Breast epithelium (tissue), 4 donors: ENCODE measurements at regions not wholly inside any gene's neighbourhood (a gene's known extent, or its start where the extent isn't known, plus 50 kb on each side); places are given as distances from the start of the nearest gene placed in this dataset.
"Not testable (repeated sequence)": the region's sequence is repeated elsewhere in the genome, so short reads cannot be mapped to it uniquely, and the experiment has no call there.

ENCODE experiments used
- DNase-seq, 2 donors: peaks; one replicate each; pipeline ENCODE4 v3.0.0-alpha.2; 2019; ENCODE audit warnings: low spot score in 2 of 2
- H3K27ac ChIP-seq, 2 donors: fragments of 200-600 bp; sonication (generic) in 1 of 2; one replicate each; pipeline ENCODE4 v1.5.1; 2016 to 2019; ENCODE audit warnings: mild to moderate bottlenecking in 1 of 2
- H3K27me3 ChIP-seq, 2 donors: fragments of 200-600 bp; sonication (generic) in 1 of 2; one replicate each; pipeline versions ENCODE4 v1.5.1 to v1.6.0; 2017 to 2019; ENCODE audit warnings: control low read depth in 1 of 2, mild to moderate bottlenecking in 1 of 2
- H3K36me3 ChIP-seq: fragments of 200-600 bp; one replicate; pipeline ENCODE4 v1.5.1; 2019
- H3K4me1 ChIP-seq, 2 donors: fragments of 200-600 bp; sonication (generic); one replicate each; pipeline ENCODE4 v1.5.1; 2016 to 2019; ENCODE audit warnings: control low read depth in 1 of 2
- H3K4me3 ChIP-seq, 3 donors: fragments of 200-600 bp; sonication (generic); 1 replicate in 2 of 3; 2 replicates in 1 of 3; pipeline ENCODE4 v1.5.1; 2016 to 2019; ENCODE audit warnings: mild to moderate bottlenecking in 3 of 3, moderate library complexity in 2 of 3
- H3K9me3 ChIP-seq, 2 donors: fragments of 200-600 bp; sonication (generic) in 1 of 2; one replicate each; pipeline ENCODE4 v1.5.1; 2016 to 2019; ENCODE audit warnings: control low read depth in 1 of 2
- POLR2A ChIP-seq: fragments of 450-650 bp; IDR thresholded peaks from one replicate; pipeline ENCODE4 v1.6.1; 2016; ENCODE audit warnings: antibody characterized with exemption, mild to moderate bottlenecking, moderate library complexity
- POLR2AphosphoS5 ChIP-seq, 3 donors: sonication (generic); formaldehyde crosslinking; IDR thresholded peaks; one replicate each; pipeline ENCODE4 v1.6.1; 2017; ENCODE audit warnings: antibody characterized with exemption in 3 of 3
- intact Hi-C: fragments of 100-400 bp; cut with DNase I; formaldehyde crosslinking; loops from one replicate; pipeline ENCODE4 v1.15.1; 2023; ENCODE audit warnings: low total_unique reads
- TF ChIP-seq, protein P1 (sequence below), 3 donors: fragments of 450-650 bp; IDR thresholded peaks; one replicate each; pipeline ENCODE4 v1.5.1; 2016 to 2017; ENCODE audit warnings: antibody characterized with exemption in 3 of 3, mild to moderate bottlenecking in 3 of 3, moderate library complexity in 3 of 3

DNA sequence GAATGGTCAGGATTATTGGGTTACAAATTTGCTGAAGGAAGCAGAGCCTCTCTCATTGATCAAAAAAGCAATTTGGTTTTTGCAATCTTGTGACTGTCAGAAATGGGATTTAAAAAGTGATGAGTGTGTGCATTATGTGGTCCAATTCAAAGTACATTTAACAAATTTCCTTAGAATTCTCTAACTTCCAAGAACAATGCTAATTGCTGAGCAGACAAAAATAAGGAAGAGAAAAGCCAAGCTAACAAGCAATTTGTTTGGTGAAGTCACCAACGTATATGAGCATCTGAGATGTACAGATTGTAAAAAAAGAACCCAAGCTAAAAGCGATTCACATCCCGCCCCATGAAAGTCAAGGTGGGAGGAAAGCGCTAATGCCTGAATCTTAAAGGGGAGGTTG lies 1643.9 kb downstream of the CDH8 start:
- intact Hi-C loops = no loop called here

DNA sequence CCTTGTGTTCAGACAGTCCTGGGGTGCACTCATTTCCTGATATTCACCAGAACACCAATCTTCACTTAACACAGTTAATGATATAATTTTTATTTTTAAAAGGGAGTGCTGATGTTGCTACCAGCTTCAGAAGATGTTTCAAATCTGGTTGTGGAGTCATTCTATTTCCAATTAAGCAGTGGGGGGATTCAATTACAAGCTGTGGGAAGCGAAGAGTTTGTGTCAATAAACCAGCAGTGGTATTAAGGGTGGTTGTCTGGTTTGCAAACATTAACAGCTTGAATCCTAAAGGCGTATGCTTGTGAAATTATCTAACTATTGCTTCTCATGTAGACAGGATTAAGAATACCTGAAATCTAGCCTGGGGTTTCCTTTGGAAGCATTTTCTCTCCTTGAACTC lies 1637.5 kb upstream of the GOT2 start:
- TF ChIP-seq POLR2AphosphoS5 (IDR thresholded peaks at IDR 0.05) (no peak), POLR2A (no peak)
- TF ChIP-seq, protein P1, sequence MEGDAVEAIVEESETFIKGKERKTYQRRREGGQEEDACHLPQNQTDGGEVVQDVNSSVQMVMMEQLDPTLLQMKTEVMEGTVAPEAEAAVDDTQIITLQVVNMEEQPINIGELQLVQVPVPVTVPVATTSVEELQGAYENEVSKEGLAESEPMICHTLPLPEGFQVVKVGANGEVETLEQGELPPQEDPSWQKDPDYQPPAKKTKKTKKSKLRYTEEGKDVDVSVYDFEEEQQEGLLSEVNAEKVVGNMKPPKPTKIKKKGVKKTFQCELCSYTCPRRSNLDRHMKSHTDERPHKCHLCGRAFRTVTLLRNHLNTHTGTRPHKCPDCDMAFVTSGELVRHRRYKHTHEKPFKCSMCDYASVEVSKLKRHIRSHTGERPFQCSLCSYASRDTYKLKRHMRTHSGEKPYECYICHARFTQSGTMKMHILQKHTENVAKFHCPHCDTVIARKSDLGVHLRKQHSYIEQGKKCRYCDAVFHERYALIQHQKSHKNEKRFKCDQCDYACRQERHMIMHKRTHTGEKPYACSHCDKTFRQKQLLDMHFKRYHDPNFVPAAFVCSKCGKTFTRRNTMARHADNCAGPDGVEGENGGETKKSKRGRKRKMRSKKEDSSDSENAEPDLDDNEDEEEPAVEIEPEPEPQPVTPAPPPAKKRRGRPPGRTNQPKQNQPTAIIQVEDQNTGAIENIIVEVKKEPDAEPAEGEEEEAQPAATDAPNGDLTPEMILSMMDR (IDR thresholded peaks at IDR 0.05) = no peak
- intact Hi-C loops = no loop called here
- H3K27me3 ChIP-seq = no peaks in the 10 kb centered on the region
- no peaks in the 10 kb centered on the region for H3K36me3 ChIP-seq
- H3K27ac ChIP-seq = no peak overlapping the region
- H3K4me3 ChIP-seq = no peak overlapping the region
- H3K9me3 ChIP-seq = no peaks in the 10 kb centered on the region
- H3K4me1 ChIP-seq = no peaks in the 10 kb centered on the region
- DNase-seq = no peak

More for the DNA sequence above, 1643.9 kb downstream of the CDH8 start:
- Histone ChIP-seq H3K27ac (no peak overlapping the region), H3K27me3 (no peaks in the 10 kb centered on the region), H3K4me1 (no peaks in the 10 kb centered on the region), H3K36me3 (no peaks in the 10 kb centered on the region), H3K9me3 (no peaks in the 10 kb centered on the region), H3K4me3 (no peak overlapping the region)
- no peak for TF ChIP-seq POLR2A
- TF ChIP-seq POLR2AphosphoS5 (IDR thresholded peaks at IDR 0.05) = no peak
- TF ChIP-seq, protein P1 (IDR thresholded peaks at IDR 0.05) = no peak
- DNase-seq = no peak

DNA sequence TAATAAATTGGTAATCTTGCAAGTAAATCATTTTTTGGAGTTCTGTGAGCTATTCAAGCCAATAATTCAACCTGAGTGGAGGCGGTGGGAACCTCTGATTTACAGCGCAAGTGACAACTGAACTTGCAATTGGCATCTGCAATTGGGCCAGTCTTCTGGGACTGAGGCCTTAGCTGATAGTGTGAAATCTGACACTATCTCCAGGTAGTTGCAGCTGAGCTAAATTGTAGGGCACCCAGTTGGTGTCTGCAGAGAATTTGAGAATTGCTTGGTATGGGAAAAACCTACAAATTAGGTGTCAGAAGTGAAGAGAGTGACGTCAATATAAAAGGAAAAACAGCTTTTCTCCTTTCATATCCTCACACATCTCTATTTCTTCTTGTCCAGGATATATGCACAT lies 1633.6 kb upstream of the GOT2 start:
- no peak overlapping the region for H3K4me3 ChIP-seq
- H3K4me1 ChIP-seq = no peaks in the 10 kb centered on the region
- H3K36me3 ChIP-seq = no peaks in the 10 kb centered on the region
- intact Hi-C loops = no loop called here
- no peak for DNase-seq
- TF ChIP-seq POLR2A (no peak), POLR2AphosphoS5 (IDR thresholded peaks at IDR 0.05) (no peak)
- TF ChIP-seq, protein P1 (IDR thresholded peaks at IDR 0.05) = no peak
- no peak overlapping the region for H3K27ac ChIP-seq
- H3K9me3 ChIP-seq = no peaks in the 10 kb centered on the region
- H3K27me3 ChIP-seq = no peaks in the 10 kb centered on the region

DNA sequence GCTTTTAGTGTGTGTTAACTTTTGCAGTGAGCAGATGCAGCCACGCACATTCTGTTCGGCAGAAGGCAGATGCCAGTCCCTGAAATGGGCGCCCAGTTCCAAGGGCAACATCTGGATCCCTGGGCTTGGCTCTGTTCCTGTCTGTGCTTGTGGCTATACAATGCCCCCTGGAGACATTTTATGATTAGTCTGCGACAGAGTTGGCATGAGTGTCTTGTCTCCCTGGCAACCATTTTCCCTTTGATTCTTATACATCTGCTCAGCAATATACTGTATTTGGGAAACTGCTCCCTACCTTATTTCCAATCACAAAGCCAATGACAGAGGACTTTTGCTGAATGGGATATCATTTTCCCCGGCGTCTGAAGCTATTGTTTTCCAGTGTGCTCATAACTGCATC lies 1629.5 kb upstream of the GOT2 start:
- intact Hi-C loops = loop anchor here (2.0 kb wide), 1 partner anchor 67 kb away; no protein-coding TSS in a partner anchor
- H3K4me3 ChIP-seq = no peak overlapping the region

DNA sequence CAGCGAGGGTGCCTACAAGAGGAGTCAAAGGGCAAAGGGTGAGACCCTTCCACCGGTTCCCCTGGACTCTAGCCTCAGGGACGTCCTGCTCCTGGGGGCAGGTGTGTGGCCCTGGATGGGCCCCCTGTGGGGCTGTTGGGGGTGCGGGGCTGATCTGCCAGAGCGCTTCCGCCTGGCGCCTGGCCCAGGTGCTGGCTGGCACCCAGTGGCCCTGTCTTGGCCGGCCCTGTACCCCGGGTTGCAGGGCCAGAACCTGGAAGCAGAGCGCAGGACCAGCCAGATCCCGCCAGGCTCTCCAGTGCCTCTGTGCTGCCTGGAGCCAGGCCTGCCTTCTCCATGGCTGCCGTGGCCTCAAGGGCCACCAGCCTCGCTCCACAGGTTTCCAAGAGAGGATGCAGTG lies 1625.8 kb upstream of the GOT2 start:
- H3K27ac ChIP-seq, H3K4me1 ChIP-seq, DNase-seq, H3K9me3 ChIP-seq, intact Hi-C loops, H3K36me3 ChIP-seq, H3K4me3 ChIP-seq, H3K27me3 ChIP-seq: not testable (repeated sequence)

More for the DNA sequence above, 1629.5 kb upstream of the GOT2 start:
- Histone ChIP-seq H3K27ac (no peak overlapping the region), H3K9me3 (no peaks in the 10 kb centered on the region), H3K4me1 (no peaks in the 10 kb centered on the region), H3K36me3 (no peaks in the 10 kb centered on the region), H3K27me3 (no peaks in the 10 kb centered on the region)
- DNase-seq = no peak
- TF ChIP-seq POLR2AphosphoS5 (IDR thresholded peaks at IDR 0.05) (no peak), POLR2A (no peak)
- TF ChIP-seq, protein P1 (IDR thresholded peaks at IDR 0.05) = no peak

DNA sequence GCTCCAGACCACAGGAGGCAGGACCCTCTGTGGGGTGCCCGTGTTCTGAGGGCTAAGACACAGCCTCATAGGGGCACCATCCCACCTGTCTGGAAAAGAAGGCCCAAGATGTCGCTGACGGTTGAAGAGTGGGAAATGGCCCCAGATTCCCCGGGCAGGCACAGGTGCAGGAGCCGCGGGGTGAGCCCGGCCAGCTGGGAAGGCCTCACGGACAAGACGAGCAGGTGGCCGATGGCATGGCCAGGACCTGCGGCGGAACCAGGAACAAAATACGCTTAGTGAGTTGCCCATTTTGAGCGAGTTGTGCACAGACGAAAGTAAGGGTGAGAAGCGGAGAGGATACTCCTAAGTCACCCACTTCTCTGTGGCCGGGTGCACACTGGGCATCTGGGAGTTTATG lies 1625.3 kb upstream of the GOT2 start:
- H3K36me3 ChIP-seq, H3K4me1 ChIP-seq, H3K4me3 ChIP-seq, H3K9me3 ChIP-seq, DNase-seq, H3K27me3 ChIP-seq, H3K27ac ChIP-seq, intact Hi-C loops: not testable (repeated sequence)

DNA sequence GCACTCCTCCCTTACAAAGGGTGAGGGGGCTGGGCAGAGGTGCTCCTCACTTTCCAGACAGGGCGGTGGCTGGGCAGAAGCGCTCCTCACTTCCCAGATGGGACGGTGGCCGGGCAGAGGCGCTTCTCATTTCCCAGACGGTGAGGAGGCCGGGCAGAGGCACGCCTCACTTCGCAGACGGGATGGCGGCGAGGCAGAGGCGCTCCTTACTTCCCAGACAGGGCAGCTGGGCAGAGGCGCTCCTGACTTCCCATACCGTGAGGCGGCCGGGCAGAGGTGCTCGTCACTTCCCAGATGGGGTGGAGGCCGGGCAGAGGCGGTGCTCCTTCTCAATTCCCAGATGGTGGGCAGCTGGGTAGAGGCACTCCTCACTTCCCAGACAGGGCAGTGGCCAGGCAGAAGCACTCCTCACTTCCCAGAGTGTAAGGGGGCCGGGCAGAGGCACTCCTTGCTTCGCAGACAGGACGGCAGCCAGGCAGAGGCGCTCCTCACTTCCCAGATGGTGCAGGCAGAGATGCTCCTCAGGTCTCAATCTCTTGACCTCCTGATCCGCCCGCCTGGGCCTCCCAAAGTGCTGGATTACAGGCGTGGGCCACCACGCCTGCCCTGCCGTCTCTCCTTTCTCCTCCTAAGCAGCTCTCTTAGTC lies 1623.9 kb upstream of the GOT2 start:
- H3K9me3 ChIP-seq, intact Hi-C loops: not testable (repeated sequence)

More for the DNA sequence above, 1623.9 kb upstream of the GOT2 start:
- not testable (repeated sequence) for H3K4me3 ChIP-seq, H3K27me3 ChIP-seq, H3K27ac ChIP-seq, H3K4me1 ChIP-seq, H3K36me3 ChIP-seq, DNase-seq
